Heart left ventricle (tissue), 16 donors: ENCODE measurements at regions not wholly inside any gene's neighbourhood (a gene's known extent, or its start where the extent isn't known, plus 50 kb on each side); places are given as distances from the start of the nearest gene placed in this dataset.

Experiments used
- ATAC-seq, 4 donors: fragments of 200-7000 bp; cut with Tn5 transposase; one replicate each; pipeline ENCODE4 v1.9.1; 2020 to 2022; ENCODE audit warnings: moderate library complexity in 4 of 4, mild to moderate bottlenecking in 3 of 4, moderate number of reproducible peaks in 1 of 4
- DNase-seq, 5 donors: peaks; one replicate each; pipeline ENCODE4 v3.0.0-alpha.2; 2020
- H3K27ac ChIP-seq, 12 donors: fragments of 200-600 bp; sonication (generic) in 4 of 12; one replicate each; pipeline versions ENCODE4 v1.5.0 to v1.8.0; 2016 to 2022; ENCODE audit warnings: mild to moderate bottlenecking in 2 of 12
- H3K27me3 ChIP-seq, 9 donors: fragments of 200-600 bp; sonication (generic) in 2 of 9; one replicate each; pipeline versions ENCODE4 v1.5.1 to v1.8.0; 2016 to 2022; ENCODE audit warnings: mild to moderate bottlenecking in 3 of 9
- H3K36me3 ChIP-seq, 9 donors: fragments of 200-600 bp; sonication (generic) in 2 of 9; one replicate each; pipeline versions ENCODE4 v1.5.0 to v1.8.0; 2018 to 2022; ENCODE audit warnings: mild to moderate bottlenecking in 2 of 9
- H3K4me1 ChIP-seq, 12 donors: fragments of 200-600 bp; sonication (generic) in 4 of 12; one replicate each; pipeline versions ENCODE4 v1.5.0 to v1.8.0; 2016 to 2022; ENCODE audit warnings: mild to moderate bottlenecking in 3 of 12
- H3K4me3 ChIP-seq, 12 donors: fragments of 200-600 bp; sonication (generic) in 4 of 12; one replicate each; pipeline versions ENCODE4 v1.5.0 to v1.8.0; 2017 to 2022; ENCODE audit warnings: mild to moderate bottlenecking in 9 of 12, moderate library complexity in 4 of 12
- H3K9me3 ChIP-seq, 12 donors: fragments of 200-600 bp; sonication (generic) in 4 of 12; one replicate each; pipeline versions ENCODE4 v1.5.0 to v1.8.0; 2016 to 2022; ENCODE audit warnings: mild to moderate bottlenecking in 1 of 12
- POLR2A ChIP-seq, 2 donors: fragments of 450-650 bp; IDR thresholded peaks; one replicate each; pipeline ENCODE4 v1.6.1; 2017; ENCODE audit warnings: antibody characterized with exemption in 2 of 2, mild to moderate bottlenecking in 2 of 2, moderate library complexity in 2 of 2
- WGBS, 4 donors: extraction: QIAGEN DNeasy Blood & Tissue Kit in 2 of 4; methylation state at CpG; one replicate each; pipeline versions ENCODE4 v1.1.5 to v1.1.7; 2013 to 2018; 5-methylcytosine and 5-hydroxymethylcytosine counted together
- intact Hi-C, 10 donors: fragments of 100-400 bp; cut with DNase I; formaldehyde crosslinking; loops; one replicate each; pipeline versions ENCODE4 v1.11.1 to v1.14.2; 2022
- TF ChIP-seq, protein P1 (sequence below), 12 donors: fragments of 200-600 bp; sonication (generic) in 4 of 12; IDR thresholded peaks; one replicate each; pipeline versions ENCODE4 v1.5.0 to v1.8.0; 2018 to 2022; ENCODE audit warnings: antibody characterized with exemption in 12 of 12, mild to moderate bottlenecking in 5 of 12
- donor health status: ischemic (EF 13 %, LVEDD 7.1; RV severe dilation, severe dysfunction).
- donor health status: healthy with polysubstance abuse.
- donor health status: DM: no; HTN: yes; CAD: no.
- donor health status: DM: no; HTN: no; CAD: no.
- donor health status: ischemic (EF 25% LVEDD 6.9; RV normal size, moderate dysfunction).
- donor health status: ischemic (EF 25% LVEDD 5.7; RV mildly dilated, moderate dysfunction).
- donor health status: healthy.
- donor health status: DM: yes; HTN: yes; CAD: no.
- donor health status: ischemic (EF 35%, LVEDD 5.7; RV mildly dilated, moderate dysfunction).
- donor health status: nonischemic (EF 11% LVEDD 7.7; RV severe dilation, severe dysfunction).
- donor health status: DM: yes; HTN: yes; CAD: no.
- donor health status: PGD.
- donor health status: ischemic (EF 29% LVEDD 5.4; RV normal size, mild dysfunction).
- donor health status: nonischemic (EF 23%, LVEDD 6.1; RV moderate dilation, normal function).

DNA sequence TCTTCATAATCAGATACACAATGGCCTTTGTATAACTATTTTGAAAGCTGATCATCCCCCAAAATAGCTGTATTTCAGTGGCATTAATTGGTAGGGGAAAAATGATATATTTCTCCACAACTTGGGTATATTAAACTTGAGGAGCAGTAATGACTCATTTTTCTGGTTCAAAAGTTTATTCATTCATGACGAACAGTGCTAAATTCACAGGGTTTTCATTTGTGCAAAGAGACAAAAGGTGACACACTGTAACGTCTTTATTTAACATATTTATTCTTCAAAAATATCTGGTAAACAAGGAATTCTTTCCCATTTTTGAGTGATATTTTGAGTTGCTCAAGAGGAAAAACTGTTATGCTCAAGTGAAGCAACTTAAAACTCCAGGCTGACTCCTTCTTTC is 415.5 kb upstream of the SOX5 start:
- WGBS, 4 donors = 82 to 87% (median 84%) methylated on average over 2 of the region's 2 CpGs
- DNase-seq (no peak), ATAC-seq (no peak)
- Histone ChIP-seq H3K4me3 (no peak overlapping the region), H3K27me3 (no peaks in the 10 kb centered on the region), H3K27ac (no peak overlapping the region), H3K9me3 (no peaks in the 10 kb centered on the region), H3K4me1 (no peaks in the 10 kb centered on the region), H3K36me3 (no peaks in the 10 kb centered on the region)
- intact Hi-C loops = loop anchor here in 2 of 10 donors (5.0 to 10.0 kb wide), 2 partner anchors 230 to 417 kb away; no protein-coding TSS in a partner anchor
- no peak for TF ChIP-seq POLR2A (IDR thresholded peaks at IDR 0.05)

DNA sequence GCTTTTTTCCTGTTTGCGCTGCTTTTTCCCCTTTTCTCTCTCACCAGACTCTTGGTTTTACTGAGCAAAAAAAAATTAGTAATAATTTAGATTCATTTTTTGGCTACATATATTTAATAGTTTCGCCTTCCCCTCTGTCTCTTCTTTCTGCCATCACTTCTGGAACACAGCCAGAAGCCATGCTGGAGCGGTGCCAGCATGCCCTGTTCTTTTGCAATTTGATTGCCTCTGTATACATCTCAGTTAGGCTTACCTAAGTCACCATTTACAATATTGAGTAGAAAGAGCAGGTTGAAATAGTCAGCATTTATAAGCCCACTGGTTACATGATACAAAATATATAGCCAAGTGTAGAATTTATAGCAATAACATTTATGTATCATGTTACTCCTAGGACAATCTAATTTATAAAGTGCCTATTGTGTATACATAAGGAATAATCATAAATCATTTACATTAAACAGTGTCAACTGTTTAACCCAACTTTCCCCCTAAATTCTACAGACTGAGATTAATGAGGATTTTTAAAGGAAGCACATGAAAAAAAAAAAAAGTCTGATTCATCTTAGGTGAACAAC is 413.8 kb upstream of the SOX5 start:
- intact Hi-C loops = loop anchor here in 2 of 10 donors (2.0 to 10.0 kb wide), 2 partner anchors 232 to 234 kb away; no protein-coding TSS in a partner anchor
- no peaks in the 10 kb centered on the region for H3K27me3 ChIP-seq
- DNase-seq = no peak
- H3K4me3 ChIP-seq = no peak overlapping the region
- no peak overlapping the region for H3K27ac ChIP-seq
- TF ChIP-seq, protein P1, sequence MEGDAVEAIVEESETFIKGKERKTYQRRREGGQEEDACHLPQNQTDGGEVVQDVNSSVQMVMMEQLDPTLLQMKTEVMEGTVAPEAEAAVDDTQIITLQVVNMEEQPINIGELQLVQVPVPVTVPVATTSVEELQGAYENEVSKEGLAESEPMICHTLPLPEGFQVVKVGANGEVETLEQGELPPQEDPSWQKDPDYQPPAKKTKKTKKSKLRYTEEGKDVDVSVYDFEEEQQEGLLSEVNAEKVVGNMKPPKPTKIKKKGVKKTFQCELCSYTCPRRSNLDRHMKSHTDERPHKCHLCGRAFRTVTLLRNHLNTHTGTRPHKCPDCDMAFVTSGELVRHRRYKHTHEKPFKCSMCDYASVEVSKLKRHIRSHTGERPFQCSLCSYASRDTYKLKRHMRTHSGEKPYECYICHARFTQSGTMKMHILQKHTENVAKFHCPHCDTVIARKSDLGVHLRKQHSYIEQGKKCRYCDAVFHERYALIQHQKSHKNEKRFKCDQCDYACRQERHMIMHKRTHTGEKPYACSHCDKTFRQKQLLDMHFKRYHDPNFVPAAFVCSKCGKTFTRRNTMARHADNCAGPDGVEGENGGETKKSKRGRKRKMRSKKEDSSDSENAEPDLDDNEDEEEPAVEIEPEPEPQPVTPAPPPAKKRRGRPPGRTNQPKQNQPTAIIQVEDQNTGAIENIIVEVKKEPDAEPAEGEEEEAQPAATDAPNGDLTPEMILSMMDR (IDR thresholded peaks at IDR 0.05) = no peak
- no peak for TF ChIP-seq POLR2A (IDR thresholded peaks at IDR 0.05)
- peaks cover 0 to 5% (median 0%) of the 10 kb centered on the region in 12 donors for H3K4me1 ChIP-seq
- H3K9me3 ChIP-seq = no peaks in the 10 kb centered on the region
- no peaks in the 10 kb centered on the region for H3K36me3 ChIP-seq
- 63 to 75% (median 69%) methylated on average over 3 of the region's 3 CpGs for WGBS, 4 donors
- no peak for ATAC-seq

DNA sequence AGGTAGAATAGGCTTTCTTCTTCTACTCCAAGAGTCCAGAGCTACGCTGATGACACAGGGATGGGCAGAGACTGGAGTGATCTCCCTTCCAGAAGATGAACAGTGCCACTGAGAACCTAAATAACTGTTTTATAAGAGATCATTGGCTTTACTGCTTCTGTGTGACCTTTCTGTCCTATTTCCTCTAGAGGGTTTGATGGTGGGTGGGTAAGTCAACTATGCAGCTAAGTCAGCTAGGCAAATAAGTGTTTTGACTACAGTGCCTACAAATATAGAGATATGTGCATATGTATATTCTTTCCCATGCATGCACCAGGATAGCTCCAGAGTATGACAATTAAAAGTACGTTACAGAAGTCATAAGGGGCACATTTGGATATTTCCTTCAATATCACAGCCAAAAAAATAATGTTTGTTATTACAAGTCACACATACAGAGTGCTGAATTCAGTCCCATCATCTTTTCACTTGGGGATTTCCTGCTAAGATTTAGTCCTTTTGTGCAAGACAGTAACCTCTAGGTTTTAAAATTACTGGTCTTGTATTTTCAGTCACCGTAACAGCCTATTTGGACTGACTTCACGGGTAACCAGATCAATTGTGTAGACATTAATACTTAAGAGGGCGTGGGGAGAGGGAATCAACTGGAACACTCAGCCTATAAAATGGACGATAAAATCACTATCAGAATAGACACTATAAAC is 412.6 kb upstream of the SOX5 start:
- TF ChIP-seq, protein P1 (IDR thresholded peaks at IDR 0.05) = no peak
- no peak for TF ChIP-seq POLR2A (IDR thresholded peaks at IDR 0.05)
- no peak for ATAC-seq

DNA sequence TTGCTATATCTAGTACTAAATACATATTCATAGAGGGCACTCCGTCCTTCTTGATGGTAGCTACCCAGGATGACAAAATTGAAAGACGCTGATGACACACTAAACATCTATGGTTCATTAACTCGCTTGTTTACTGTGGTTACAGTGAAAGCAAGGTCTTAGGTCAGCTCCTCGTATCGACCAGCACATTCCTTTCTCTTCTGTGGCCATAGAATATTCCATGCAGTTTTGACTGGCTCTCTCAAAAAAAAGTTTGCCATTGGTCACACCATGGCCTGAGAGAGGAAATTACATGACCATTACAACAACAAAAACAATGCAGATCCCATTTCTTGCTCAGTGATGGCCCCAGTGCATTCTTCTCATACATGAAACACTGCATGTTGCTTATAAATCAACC is 411.4 kb upstream of the SOX5 start:
- TF ChIP-seq POLR2A (IDR thresholded peaks at IDR 0.05) = no peak
- TF ChIP-seq, protein P1 (IDR thresholded peaks at IDR 0.05) = no peak

More for the DNA sequence above, 412.6 kb upstream of the SOX5 start:
- Histone ChIP-seq H3K36me3 (no peaks in the 10 kb centered on the region), H3K4me3 (no peak overlapping the region), H3K27me3 (no peaks in the 10 kb centered on the region), H3K27ac (no peak overlapping the region), H3K4me1 (peaks cover 0 to 5% (median 0%) of the 10 kb centered on the region in 12 donors), H3K9me3 (no peaks in the 10 kb centered on the region)
- WGBS, 4 donors = 80 to 94% (median 88%) methylated on average over 6 of the region's 6 CpGs
- intact Hi-C loops = loop anchor here in 2 of 10 donors (2.0 to 10.0 kb wide), 2 partner anchors 233 to 235 kb away; no protein-coding TSS in a partner anchor
- DNase-seq = no peak

More for the DNA sequence above, 411.4 kb upstream of the SOX5 start:
- WGBS, 4 donors = 77 to 85% (median 82%) methylated on average over 5 of the region's 5 CpGs
- Histone ChIP-seq H3K9me3 (no peaks in the 10 kb centered on the region), H3K27ac (no peak overlapping the region), H3K4me1 (peaks cover 0 to 5% (median 0%) of the 10 kb centered on the region in 12 donors), H3K36me3 (no peaks in the 10 kb centered on the region), H3K27me3 (no peaks in the 10 kb centered on the region), H3K4me3 (no peak overlapping the region)
- no peak for ATAC-seq
- intact Hi-C loops = loop anchor here in 1 of 10 donors (10.0 kb wide), 1 partner anchor 234 kb away; no protein-coding TSS in a partner anchor
- DNase-seq = no peak
